Keratinocyte (primary cell): ENCODE measurements at regions not wholly inside any gene's neighbourhood (a gene's known extent, or its start where the extent isn't known, plus 50 kb on each side); places are given as distances from the start of the nearest gene placed in this dataset.

ENCODE experiments used
- DNase-seq: peaks from one replicate; pipeline ENCODE4 v3.0.0-alpha.2; 2011; ENCODE audit warnings: low read depth, missing footprints, low spot score
- FAIRE-seq: peaks from 2 replicates; lab custom pipeline; 2011; peaks lifted over from hg19 to GRCh38; lab: Jason Lieb, UNC
- H2AFZ ChIP-seq: 2 replicates; pipeline ENCODE4 v1.6.0; 2012; ENCODE audit warnings: low read length, control low read depth, inconsistent platforms; ENCODE audit not compliant: control insufficient read depth
- H3K27ac ChIP-seq: 2 replicates; pipeline ENCODE4 v1.5.1; 2011; ENCODE audit warnings: low read length; ENCODE audit not compliant: control insufficient read depth, insufficient read depth
- H3K27me3 ChIP-seq: 3 replicates; pipeline ENCODE4 v1.6.0; 2011; ENCODE audit warnings: low read length; ENCODE audit not compliant: control insufficient read depth, insufficient read depth; ENCODE audit errors: extremely low read depth
- H3K36me3 ChIP-seq, 2 experiments: 2 replicates in 1 of 2; 3 replicates in 1 of 2; pipeline ENCODE4 v1.5.1; 2011; ENCODE audit warnings: low read length in 2 of 2, mild to moderate bottlenecking in 1 of 2; ENCODE audit not compliant: control insufficient read depth in 2 of 2, insufficient read depth in 2 of 2; ENCODE audit errors: extremely low read depth in 1 of 2
- H3K4me1 ChIP-seq: 3 replicates; pipeline ENCODE4 v1.5.1; 2011; ENCODE audit warnings: low read length; ENCODE audit not compliant: control insufficient read depth, insufficient read depth; ENCODE audit errors: extremely low read depth
- H3K4me2 ChIP-seq: 3 replicates; pipeline ENCODE4 v1.6.0; 2011; ENCODE audit warnings: low read depth, low read length; ENCODE audit not compliant: control insufficient read depth, insufficient read depth; ENCODE audit errors: extremely low read depth
- H3K4me3 ChIP-seq, 3 experiments: fragments of 200-600 bp in 1 of 3; sonication (generic) in 1 of 3; 2 replicates in 2 of 3; 3 replicates in 1 of 3; pipeline ENCODE4 v1.5.1; 2011 to 2016; ENCODE audit warnings: low read length in 3 of 3, mild to moderate bottlenecking in 3 of 3, control low read depth in 2 of 3, inconsistent platforms in 1 of 3, low read depth in 1 of 3, mixed read lengths in 1 of 3, mixed run types in 1 of 3, moderate library complexity in 1 of 3; ENCODE audit not compliant: control insufficient read depth in 2 of 3, insufficient read depth in 2 of 3; ENCODE audit errors: extremely low read depth in 1 of 3
- H3K79me2 ChIP-seq: 2 replicates; pipeline ENCODE4 v1.6.0; 2012; ENCODE audit warnings: low read length; ENCODE audit not compliant: control insufficient read depth, insufficient read depth
- H3K9ac ChIP-seq: 3 replicates; pipeline ENCODE4 v1.6.0; 2011; ENCODE audit warnings: low read length; ENCODE audit not compliant: control insufficient read depth, insufficient read depth; ENCODE audit errors: extremely low read depth
- H3K9me1 ChIP-seq: 3 replicates; pipeline ENCODE4 v1.6.0; 2011; ENCODE audit warnings: low read length; ENCODE audit not compliant: control insufficient read depth, insufficient read depth; ENCODE audit errors: extremely low read depth
- H3K9me3 ChIP-seq: 2 replicates; pipeline ENCODE4 v1.5.1; 2012; ENCODE audit warnings: low read depth, low read length; ENCODE audit not compliant: control insufficient read depth
- H4K20me1 ChIP-seq: 3 replicates; pipeline ENCODE4 v1.6.0; 2011; ENCODE audit warnings: low read length; ENCODE audit not compliant: control insufficient read depth, insufficient read depth; ENCODE audit errors: extremely low read depth
- EZH2 ChIP-seq: IDR thresholded peaks from one replicate; pipeline ENCODE4 v1.6.1; 2012; ENCODE audit warnings: inconsistent platforms, mild to moderate bottlenecking, low read length, moderate library complexity
- dilution Hi-C: fragments of 300-500 bp; cut with MboI; formaldehyde crosslinking; loops from one replicate; pipeline ENCODE4 v1.7.0; 2020; ENCODE audit warnings: low sequenced_read_pairs; ENCODE audit not compliant: extremely low pct_ligation_motif_present
- TF ChIP-seq, protein P1 (sequence below), 3 experiments: IDR thresholded peaks in 1 of 3; conservative IDR thresholded peaks in 1 of 3; optimal IDR thresholded peaks in 1 of 3; 2 replicates in 2 of 3; 3 replicates in 1 of 3; pipeline versions ENCODE3 to v1.5.1; 2011; ENCODE audit warnings: low read length in 3 of 3, mild to moderate bottlenecking in 3 of 3, moderate library complexity in 2 of 3, control low read depth in 1 of 3, inconsistent platforms in 1 of 3; ENCODE audit not compliant: insufficient read depth in 2 of 3; ENCODE audit errors: extremely low read depth in 1 of 3

DNA sequence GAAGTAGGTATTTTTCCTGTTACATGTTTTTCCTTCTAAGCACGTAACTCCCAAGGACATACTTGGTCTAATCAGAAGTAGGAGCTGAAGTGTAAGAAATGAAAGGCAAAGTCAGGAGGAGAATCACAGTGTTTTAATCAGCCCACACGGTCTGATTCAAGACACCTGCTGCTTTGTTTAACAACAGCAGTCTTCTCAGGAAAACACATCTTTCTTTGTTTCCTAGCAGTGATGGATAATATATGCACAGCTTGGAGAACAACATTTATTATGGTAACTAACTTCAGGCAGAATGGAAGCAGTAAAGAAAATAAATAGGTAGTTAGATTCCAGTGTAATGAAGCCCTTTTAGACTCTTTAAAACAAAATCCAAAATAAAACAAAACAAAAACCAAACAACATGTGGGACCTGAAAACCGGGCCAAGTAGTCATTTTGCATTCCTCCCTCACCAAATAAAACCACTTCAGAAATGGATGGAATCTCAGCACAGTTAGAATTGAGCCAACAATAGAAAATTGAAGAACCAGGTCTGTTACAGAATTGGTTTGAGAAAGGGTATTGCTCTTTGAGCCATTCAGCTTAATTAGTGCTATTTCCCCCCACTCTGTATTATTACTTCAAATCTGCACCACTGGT lies 61.1 kb upstream of the UGP2 start:
- Histone ChIP-seq H3K4me1 (no peaks in the 10 kb centered on the region), H3K9me1 (no peaks in the 10 kb centered on the region), H3K36me3 (no peaks in the 10 kb centered on the region), H3K4me2 (no peak overlapping the region), H2AFZ (no peak overlapping the region), H3K27me3 (no peaks in the 10 kb centered on the region), H3K9ac (no peak overlapping the region), H3K4me3 (no peak overlapping the region), H3K9me3 (no peaks in the 10 kb centered on the region), H3K79me2 (no peaks in the 10 kb centered on the region), H4K20me1 (no peaks in the 10 kb centered on the region), H3K27ac (no peak overlapping the region)
- DNase-seq: no peak
- no peak for FAIRE-seq
- TF ChIP-seq EZH2: no peak
- TF ChIP-seq, protein P1, sequence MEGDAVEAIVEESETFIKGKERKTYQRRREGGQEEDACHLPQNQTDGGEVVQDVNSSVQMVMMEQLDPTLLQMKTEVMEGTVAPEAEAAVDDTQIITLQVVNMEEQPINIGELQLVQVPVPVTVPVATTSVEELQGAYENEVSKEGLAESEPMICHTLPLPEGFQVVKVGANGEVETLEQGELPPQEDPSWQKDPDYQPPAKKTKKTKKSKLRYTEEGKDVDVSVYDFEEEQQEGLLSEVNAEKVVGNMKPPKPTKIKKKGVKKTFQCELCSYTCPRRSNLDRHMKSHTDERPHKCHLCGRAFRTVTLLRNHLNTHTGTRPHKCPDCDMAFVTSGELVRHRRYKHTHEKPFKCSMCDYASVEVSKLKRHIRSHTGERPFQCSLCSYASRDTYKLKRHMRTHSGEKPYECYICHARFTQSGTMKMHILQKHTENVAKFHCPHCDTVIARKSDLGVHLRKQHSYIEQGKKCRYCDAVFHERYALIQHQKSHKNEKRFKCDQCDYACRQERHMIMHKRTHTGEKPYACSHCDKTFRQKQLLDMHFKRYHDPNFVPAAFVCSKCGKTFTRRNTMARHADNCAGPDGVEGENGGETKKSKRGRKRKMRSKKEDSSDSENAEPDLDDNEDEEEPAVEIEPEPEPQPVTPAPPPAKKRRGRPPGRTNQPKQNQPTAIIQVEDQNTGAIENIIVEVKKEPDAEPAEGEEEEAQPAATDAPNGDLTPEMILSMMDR (optimal IDR thresholded peaks at IDR 0.05 in 1 of 3, IDR thresholded peaks at IDR 0.05 in 1 of 3, conservative IDR thresholded peaks at IDR 0.05 in 1 of 3; ENCODE audit: extremely low read depth in 1 of 3, insufficient read depth in 2 of 3, low read length in 3 of 3): no peak
- dilution Hi-C loops: no loop called here

DNA sequence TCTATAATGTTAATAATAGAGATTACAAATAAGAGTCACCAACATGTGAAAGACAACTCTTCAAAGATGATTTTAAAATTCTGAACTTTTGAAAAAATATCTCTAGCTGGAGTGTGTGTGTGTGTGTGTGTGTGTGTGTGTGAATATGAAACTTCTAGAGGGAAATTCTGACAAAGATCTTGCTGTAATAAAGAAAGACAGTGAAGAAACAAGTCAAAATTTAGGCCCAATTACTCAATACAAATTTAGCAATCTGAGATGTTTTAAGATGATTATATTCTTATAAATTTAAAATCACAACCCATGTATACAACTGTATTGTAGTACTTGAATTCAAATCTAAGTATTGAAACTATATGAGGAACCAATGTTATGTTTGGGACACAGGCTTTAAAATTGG lies 57.2 kb upstream of the UGP2 start:
- no peak overlapping the region for H3K9ac ChIP-seq
- H3K27me3 ChIP-seq: no peaks in the 10 kb centered on the region
- no peaks in the 10 kb centered on the region for H3K9me3 ChIP-seq
- no peak for DNase-seq
- TF ChIP-seq EZH2: no peak
- H3K4me2 ChIP-seq: no peak overlapping the region
- H4K20me1 ChIP-seq: no peaks in the 10 kb centered on the region
- dilution Hi-C loops: no loop called here
- H2AFZ ChIP-seq: no peak overlapping the region
- H3K4me1 ChIP-seq: peaks cover 9% of the 10 kb centered on the region
- no peak overlapping the region for H3K4me3 ChIP-seq
- H3K9me1 ChIP-seq: no peaks in the 10 kb centered on the region
- FAIRE-seq: no peak
- H3K79me2 ChIP-seq: no peaks in the 10 kb centered on the region
- no peaks in the 10 kb centered on the region for H3K36me3 ChIP-seq
- no peak overlapping the region for H3K27ac ChIP-seq

DNA sequence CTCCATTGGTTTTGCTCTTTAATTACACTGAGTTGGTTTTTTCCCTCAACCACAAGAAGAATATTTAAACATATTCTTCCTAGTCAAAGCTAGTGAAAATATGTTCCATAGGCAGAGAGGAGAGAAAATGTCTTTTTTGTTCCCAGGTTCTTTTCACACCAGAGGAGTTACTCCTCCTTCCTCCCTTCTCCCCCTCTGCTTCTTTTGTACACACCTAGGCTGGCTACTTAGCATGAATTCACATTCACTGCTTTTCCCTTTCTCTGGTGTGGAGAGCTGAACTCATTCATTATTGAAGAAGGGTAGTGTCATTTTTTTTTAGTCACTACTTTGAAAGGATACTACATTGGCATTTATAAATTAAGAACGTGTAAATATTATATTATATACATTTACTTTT lies 56.6 kb upstream of the UGP2 start:
- H2AFZ ChIP-seq: no peak overlapping the region
- no peaks in the 10 kb centered on the region for H3K27me3 ChIP-seq
- no peak for DNase-seq
- H3K9ac ChIP-seq: no peak overlapping the region
- no peak overlapping the region for H3K27ac ChIP-seq
- H3K79me2 ChIP-seq: no peaks in the 10 kb centered on the region
- FAIRE-seq: no peak
- H3K9me1 ChIP-seq: no peaks in the 10 kb centered on the region
- no peak for TF ChIP-seq EZH2
- TF ChIP-seq, protein P1 (optimal IDR thresholded peaks at IDR 0.05 in 1 of 3, IDR thresholded peaks at IDR 0.05 in 1 of 3, conservative IDR thresholded peaks at IDR 0.05 in 1 of 3; ENCODE audit: extremely low read depth in 1 of 3, insufficient read depth in 2 of 3, low read length in 3 of 3): no peak
- H3K9me3 ChIP-seq: no peaks in the 10 kb centered on the region
- H3K4me1 ChIP-seq: peaks cover 10% of the 10 kb centered on the region
- H4K20me1 ChIP-seq: no peaks in the 10 kb centered on the region
- dilution Hi-C loops: no loop called here
- H3K4me3 ChIP-seq: no peak overlapping the region
- no peak overlapping the region for H3K4me2 ChIP-seq
- H3K36me3 ChIP-seq: no peaks in the 10 kb centered on the region
